ENCODE measurements at regions not wholly inside any gene's neighbourhood (a gene's known extent, or its start where the extent isn't known, plus 50 kb on each side); places are given as distances from the start of the nearest gene placed in this dataset.

- no peak overlapping the region for H2BK12ac ChIP-seq (ENCODE audit: low read depth, low read length)
- H3K14ac ChIP-seq (ENCODE audit: insufficient read length): no peak overlapping the region
- no peak overlapping the region for H4K8ac ChIP-seq (ENCODE audit: extremely low read depth, insufficient read depth, low read length)
- no peak for TF ChIP-seq CBX8 (IDR thresholded peaks at IDR 0.05; ENCODE audit: borderline replicate concordance, low read depth, low read length)
- TF ChIP-seq EP300 (IDR thresholded peaks at IDR 0.05; ENCODE audit: borderline replicate concordance in 1 of 2, low read depth in 2 of 2, low read length in 2 of 2): no peak
- no peak for TF ChIP-seq EGR1 (IDR thresholded peaks at IDR 0.05; ENCODE audit: borderline replicate concordance, low read depth, low read length)
- TF ChIP-seq HDAC6 (IDR thresholded peaks at IDR 0.05; ENCODE audit: low read depth, low read length): no peak
- TF ChIP-seq SP4 (IDR thresholded peaks at IDR 0.05; ENCODE audit: low read length): no peak
- TF ChIP-seq TCF12 (IDR thresholded peaks at IDR 0.05; ENCODE audit: low read depth, low read length): no peak
- no peak for TF ChIP-seq KDM5A (IDR thresholded peaks at IDR 0.05; ENCODE audit: low read length)
- no peak for TF ChIP-seq TEAD4 (IDR thresholded peaks at IDR 0.05; ENCODE audit: low read depth, low read length)
- no peak for TF ChIP-seq BCL11A (IDR thresholded peaks at IDR 0.05; ENCODE audit: low read depth in 2 of 2, low read length in 2 of 2)
- TF ChIP-seq JUN (IDR thresholded peaks at IDR 0.05; ENCODE audit: low read depth, low read length): no peak
- 100% methylated on average over 1 of the region's 1 CpG; no CpG with 5 or more reads in 1 of the 2 experiments for WGBS, 2 experiments (ENCODE audit: extremely low coverage in 1 of 2, insufficient coverage in 1 of 2, insufficient read length in 1 of 2, insufficient replicate concordance in 2 of 2, low coverage in 1 of 2, low lambda C conversion rate in 2 of 2, missing lambda C conversion rate in 1 of 2)
- H4K5ac ChIP-seq (ENCODE audit: insufficient read length, low read depth, low read length): no peak overlapping the region
- H2BK120ac ChIP-seq (replicated peaks; ENCODE audit: low read depth, low read length): no peak overlapping the region
- H3K36me3 ChIP-seq (ENCODE audit: control insufficient read depth in 2 of 4, insufficient read depth in 4 of 4, low read length in 3 of 4): no peaks in the 10 kb centered on the region
- H3K4me2 ChIP-seq (ENCODE audit: insufficient read depth in 1 of 2, low read depth in 2 of 2, low read length in 2 of 2): no peak overlapping the region
- H3K9ac ChIP-seq (replicated peaks in 1 of 4; ENCODE audit: extremely low read depth in 1 of 4, low read depth in 3 of 4, low read length in 3 of 4): no peak overlapping the region
- H2BK15ac ChIP-seq (ENCODE audit: low read length): no peak overlapping the region
- no peaks in the 10 kb centered on the region for H3K79me2 ChIP-seq (ENCODE audit: control insufficient read depth in 1 of 2, insufficient read depth in 2 of 2, low read length in 2 of 2)
- H3K4ac ChIP-seq (replicated peaks; ENCODE audit: insufficient read length, low read depth, low read length): no peak overlapping the region
- H3K27ac ChIP-seq (ENCODE audit: low read depth, low read length): no peak overlapping the region
- no peak overlapping the region for H2AK5ac ChIP-seq (ENCODE audit: low read depth, low read length)
- H4K20me1 ChIP-seq (replicated peaks in 1 of 2; ENCODE audit: control insufficient read depth in 1 of 2, insufficient read depth in 2 of 2, low read length in 2 of 2): no peaks in the 10 kb centered on the region
- H2BK5ac ChIP-seq (ENCODE audit: low read depth, low read length): no peak overlapping the region
- no peaks in the 10 kb centered on the region for H3K23me2 ChIP-seq (ENCODE audit: low read depth, low read length)
- H3K23ac ChIP-seq (ENCODE audit: insufficient read length): no peak overlapping the region
- H4K91ac ChIP-seq (replicated peaks; ENCODE audit: insufficient read length, low read length): no peak overlapping the region
- H3K9me3 ChIP-seq (ENCODE audit: insufficient read depth in 2 of 2, low read depth in 1 of 2, low read length in 1 of 2): peaks cover 0 to 4% of the 10 kb centered on the region in 2 experiments; a peak in 1 of 4 replicates
- no peak overlapping the region for H3K18ac ChIP-seq (ENCODE audit: extremely low read depth, low read length)
- H2BK20ac ChIP-seq (ENCODE audit: low read length): no peak overlapping the region
- no peaks in the 10 kb centered on the region for H3K79me1 ChIP-seq (ENCODE audit: low read depth, low read length)
- peaks cover 0 to 2% (median 0%) of the 10 kb centered on the region in 4 experiments; a peak in 1 of 7 replicates for H3K4me1 ChIP-seq (replicated peaks in 1 of 4; ENCODE audit: control insufficient read depth in 3 of 4, insufficient read depth in 4 of 4, low read length in 3 of 4)
- ChIA-PET POLR2A (ENCODE audit: partially characterized antibody) (no interaction called here), CTCF (ENCODE audit: partially characterized antibody) (no interaction called here)
- H3K56ac ChIP-seq (replicated peaks; ENCODE audit: insufficient read length, low read depth, low read length): no peak overlapping the region
- peak; percentile 36 for FAIRE-seq
- H3K27me3 ChIP-seq (replicated peaks in 1 of 4; ENCODE audit: control insufficient read depth in 3 of 4, extremely low read depth in 1 of 4, insufficient read depth in 3 of 4, low read length in 3 of 4): no peaks in the 10 kb centered on the region
- no peak overlapping the region for H3K4me3 ChIP-seq (ENCODE audit: extremely low read depth in 1 of 4, insufficient read depth in 2 of 4, low read depth in 3 of 4, low read length in 4 of 4)
- H2AFZ ChIP-seq (ENCODE audit: low read length): no peak overlapping the region
- DNase-seq (ENCODE audit: low read depth in 1 of 2, low spot score in 2 of 2): no peak
These were observed 267.0 kb downstream of the DACT1 start for GRCh38 chr14:58904776-58905175.
